Spleen (tissue), 11 donors: ENCODE measurements at regions not wholly inside any gene's neighbourhood (a gene's known extent, or its start where the extent isn't known, plus 50 kb on each side); places are given as distances from the start of the nearest gene placed in this dataset.

Experiments used
- DNase-seq: peaks from one replicate; pipeline ENCODE4 v3.0.0-alpha.2; 2020
- H3K27ac ChIP-seq, 8 donors: fragments of 200-600 bp; sonication (generic) in 7 of 8; 1 replicate in 4 of 8; 2 replicates in 4 of 8; pipeline versions ENCODE4 v1.5.0 to v1.8.0; 2016 to 2021; ENCODE audit warnings: inconsistent platforms in 4 of 8, mild to moderate bottlenecking in 4 of 8, moderate library complexity in 1 of 8
- H3K27me3 ChIP-seq, 7 donors: fragments of 200-600 bp; sonication (generic) in 6 of 7; replicated peaks in 1 of 7; 1 replicate in 4 of 7; 2 replicates in 3 of 7; pipeline versions ENCODE4 v1.5.0 to v1.8.0; 2016 to 2021; ENCODE audit warnings: inconsistent platforms in 3 of 7, mild to moderate bottlenecking in 1 of 7
- H3K36me3 ChIP-seq, 6 donors: fragments of 200-600 bp; sonication (generic) in 5 of 6; 1 replicate in 4 of 6; 2 replicates in 2 of 6; pipeline versions ENCODE4 v1.5.0 to v1.8.0; 2016 to 2021; ENCODE audit warnings: inconsistent platforms in 2 of 6
- H3K4me1 ChIP-seq, 6 donors: fragments of 200-600 bp; sonication (generic) in 5 of 6; 1 replicate in 3 of 6; 2 replicates in 3 of 6; pipeline versions ENCODE4 v1.5.0 to v1.8.0; 2016 to 2021; ENCODE audit warnings: inconsistent platforms in 3 of 6
- H3K4me3 ChIP-seq, 8 donors: fragments of 200-600 bp; sonication (generic) in 7 of 8; 1 replicate in 4 of 8; 2 replicates in 4 of 8; pipeline versions ENCODE4 v1.5.0 to v1.8.0; 2016 to 2021; ENCODE audit warnings: inconsistent platforms in 4 of 8, mild to moderate bottlenecking in 4 of 8, moderate library complexity in 2 of 8
- H3K9me3 ChIP-seq, 8 donors: fragments of 200-600 bp; sonication (generic) in 7 of 8; 1 replicate in 4 of 8; 2 replicates in 4 of 8; pipeline versions ENCODE4 v1.5.0 to v1.8.0; 2016 to 2021; ENCODE audit warnings: inconsistent platforms in 4 of 8
- POLR2A ChIP-seq, 3 donors: fragments of 450-650 bp; IDR thresholded peaks; one replicate each; pipeline ENCODE4 v1.5.1; 2017; ENCODE audit warnings: antibody characterized with exemption in 3 of 3, mild to moderate bottlenecking in 1 of 3
- POLR2AphosphoS5 ChIP-seq, 3 donors: sonication (generic); formaldehyde crosslinking; IDR thresholded peaks; one replicate each; pipeline ENCODE4 v1.5.1; 2017; ENCODE audit warnings: antibody characterized with exemption in 3 of 3
- WGBS, 5 donors: extraction: QIAGEN DNeasy Blood & Tissue Kit in 3 of 5; methylation state at CpG; one replicate each; pipeline versions ENCODE4 v1.1.5 to v1.1.7; 2013 to 2018; 5-methylcytosine and 5-hydroxymethylcytosine counted together
- intact Hi-C: fragments of 100-400 bp; cut with DNase I; formaldehyde crosslinking; loops from one replicate; pipeline ENCODE4 v1.15.0; 2023; ENCODE audit warnings: low total_unique reads
- TF ChIP-seq, protein P1 (sequence below), 11 experiments: fragments of 200-600 bp in 7 of 11; fragments of 450-650 bp in 4 of 11; sonication (generic) in 4 of 11; IDR thresholded peaks in 8 of 11; conservative IDR thresholded peaks in 3 of 11; 1 replicate in 7 of 11; 2 replicates in 4 of 11; pipeline versions ENCODE4 v1.4.0 to v1.8.0; 2016 to 2021; ENCODE audit warnings: antibody characterized with exemption in 11 of 11, inconsistent platforms in 4 of 11, mild to moderate bottlenecking in 1 of 11
- donor health status: healthy with polysubstance abuse.
- donor health status: DM: no; HTN: no; CAD: no; lungs with moderate emphysema.
- donor health status: DM: no; HTN: no; CAD: no.
- donor health status: Bipolar disorder and iron deficiency.
- donor health status: healthy.
- donor health status: DM: no; HTN: no; CAD: no.
- donor health status: DM: yes; HTN: yes; CAD: no.

GRCh38 chr6:167465482-167465881 is 140.6 kb downstream of the TTLL2 start:
- no peak overlapping the region for H3K4me3 ChIP-seq
- TF ChIP-seq POLR2AphosphoS5 (IDR thresholded peaks at IDR 0.05), result no peak
- no peak for TF ChIP-seq POLR2A (IDR thresholded peaks at IDR 0.05)
- TF ChIP-seq, protein P1, sequence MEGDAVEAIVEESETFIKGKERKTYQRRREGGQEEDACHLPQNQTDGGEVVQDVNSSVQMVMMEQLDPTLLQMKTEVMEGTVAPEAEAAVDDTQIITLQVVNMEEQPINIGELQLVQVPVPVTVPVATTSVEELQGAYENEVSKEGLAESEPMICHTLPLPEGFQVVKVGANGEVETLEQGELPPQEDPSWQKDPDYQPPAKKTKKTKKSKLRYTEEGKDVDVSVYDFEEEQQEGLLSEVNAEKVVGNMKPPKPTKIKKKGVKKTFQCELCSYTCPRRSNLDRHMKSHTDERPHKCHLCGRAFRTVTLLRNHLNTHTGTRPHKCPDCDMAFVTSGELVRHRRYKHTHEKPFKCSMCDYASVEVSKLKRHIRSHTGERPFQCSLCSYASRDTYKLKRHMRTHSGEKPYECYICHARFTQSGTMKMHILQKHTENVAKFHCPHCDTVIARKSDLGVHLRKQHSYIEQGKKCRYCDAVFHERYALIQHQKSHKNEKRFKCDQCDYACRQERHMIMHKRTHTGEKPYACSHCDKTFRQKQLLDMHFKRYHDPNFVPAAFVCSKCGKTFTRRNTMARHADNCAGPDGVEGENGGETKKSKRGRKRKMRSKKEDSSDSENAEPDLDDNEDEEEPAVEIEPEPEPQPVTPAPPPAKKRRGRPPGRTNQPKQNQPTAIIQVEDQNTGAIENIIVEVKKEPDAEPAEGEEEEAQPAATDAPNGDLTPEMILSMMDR (IDR thresholded peaks at IDR 0.05 in 8 of 11, conservative IDR thresholded peaks at IDR 0.05 in 3 of 11), result no peak
- peaks cover 0 to 6% (median 0%) of the 10 kb centered on the region in 6 donors for H3K4me1 ChIP-seq
- H3K9me3 ChIP-seq, result no peaks in the 10 kb centered on the region
- H3K36me3 ChIP-seq, result no peaks in the 10 kb centered on the region
- no peak for DNase-seq
- intact Hi-C loops, result no loop called here
- 66 to 85% (median 71%) methylated on average over 5 of the region's 5 CpGs for WGBS, 5 donors
- H3K27me3 ChIP-seq, result peaks cover 0 to 8% (median 0%) of the 10 kb centered on the region in 7 donors
- H3K27ac ChIP-seq, result no peak overlapping the region

DNA sequence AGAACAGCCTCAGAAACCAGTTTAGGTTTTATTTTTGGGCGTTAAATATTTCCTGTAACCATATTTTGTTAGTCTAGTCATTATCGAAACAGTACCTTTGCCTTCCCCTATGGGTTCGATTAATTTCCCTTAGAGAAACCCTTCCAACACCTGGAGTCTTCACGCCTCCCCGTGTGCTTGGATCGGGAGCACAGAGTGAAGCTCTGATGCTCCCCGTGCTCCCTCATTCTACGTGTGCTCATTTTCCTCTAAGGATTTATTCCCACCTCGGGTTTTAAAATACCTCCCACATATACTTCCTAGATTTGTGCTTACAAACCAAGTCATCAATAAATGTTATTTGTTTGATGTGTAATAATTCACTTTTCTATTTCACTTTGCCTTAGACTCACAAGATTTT is 142.4 kb downstream of the TTLL2 start:
- 90 to 97% (median 93%) methylated on average over 9 of the region's 9 CpGs for WGBS, 5 donors
- DNase-seq, result no peak
- Histone ChIP-seq H3K9me3 (no peaks in the 10 kb centered on the region), H3K27me3 (peaks cover 0 to 8% (median 0%) of the 10 kb centered on the region in 7 donors), H3K4me1 (peaks cover 0 to 6% (median 0%) of the 10 kb centered on the region in 6 donors), H3K27ac (no peak overlapping the region), H3K36me3 (no peaks in the 10 kb centered on the region), H3K4me3 (no peak overlapping the region)
- intact Hi-C loops, result no loop called here
- TF ChIP-seq, protein P1 (IDR thresholded peaks at IDR 0.05 in 8 of 11, conservative IDR thresholded peaks at IDR 0.05 in 3 of 11), result no peak
- TF ChIP-seq POLR2AphosphoS5 (IDR thresholded peaks at IDR 0.05), result no peak
- TF ChIP-seq POLR2A (IDR thresholded peaks at IDR 0.05), result no peak

DNA sequence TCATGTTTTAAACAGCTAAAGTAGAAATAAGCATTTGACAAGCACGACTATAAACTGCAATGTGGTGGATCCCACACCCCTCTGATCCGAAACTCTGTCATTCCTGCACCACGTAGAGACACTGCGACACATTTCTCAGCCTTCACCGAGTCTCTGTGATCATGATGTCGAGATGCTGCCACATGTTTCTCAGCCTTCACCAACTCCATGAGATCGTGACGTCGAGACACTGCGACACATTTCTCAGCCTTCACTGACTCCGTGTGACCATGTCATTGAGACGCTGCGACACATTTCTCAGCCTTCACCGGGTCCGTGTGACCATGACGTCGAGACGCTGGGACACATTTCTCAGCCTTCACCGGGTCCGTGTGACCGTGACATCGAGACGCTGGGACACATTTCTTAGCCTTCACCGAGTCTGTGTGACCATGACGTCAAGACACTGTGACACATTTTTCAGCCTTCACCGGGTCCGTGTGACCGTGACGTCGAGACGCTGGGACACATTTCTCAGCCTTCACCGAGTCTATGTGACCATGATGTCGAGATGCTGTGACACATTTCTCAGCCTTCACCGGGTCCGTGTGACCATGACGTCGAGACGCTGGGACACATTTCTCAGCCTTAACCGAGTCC is 143.0 kb downstream of the TTLL2 start:
- Histone ChIP-seq H3K27me3 (peaks cover 0 to 8% (median 0%) of the 10 kb centered on the region in 7 donors), H3K4me1 (peaks cover 0 to 6% (median 0%) of the 10 kb centered on the region in 6 donors), H3K4me3 (no peak overlapping the region), H3K27ac (no peak overlapping the region), H3K9me3 (no peaks in the 10 kb centered on the region), H3K36me3 (no peaks in the 10 kb centered on the region)
- no peak for DNase-seq
- intact Hi-C loops, result no loop called here
- TF ChIP-seq POLR2AphosphoS5 (IDR thresholded peaks at IDR 0.05) (no peak), POLR2A (IDR thresholded peaks at IDR 0.05) (no peak)
- TF ChIP-seq, protein P1 (IDR thresholded peaks at IDR 0.05 in 8 of 11, conservative IDR thresholded peaks at IDR 0.05 in 3 of 11), result no peak
- WGBS, 5 donors, result 92 to 94% (median 94%) methylated on average over 39 of the region's 39 CpGs

GRCh38 chr6:167469101-167469500 is 144.2 kb downstream of the TTLL2 start:
- intact Hi-C loops, result no loop called here
- Histone ChIP-seq H3K4me3 (no peak overlapping the region), H3K27ac (no peak overlapping the region), H3K4me1 (peaks cover 0 to 6% (median 0%) of the 10 kb centered on the region in 6 donors), H3K9me3 (no peaks in the 10 kb centered on the region), H3K27me3 (peaks cover 0 to 1% (median 0%) of the 10 kb centered on the region in 7 donors), H3K36me3 (no peaks in the 10 kb centered on the region)
- WGBS, 5 donors, result 0 to 3% (median 1%) methylated on average over 3 of the region's 3 CpGs
- no peak for DNase-seq
- no peak for TF ChIP-seq POLR2A (IDR thresholded peaks at IDR 0.05)
- TF ChIP-seq POLR2AphosphoS5 (IDR thresholded peaks at IDR 0.05), result no peak
- TF ChIP-seq, protein P1 (IDR thresholded peaks at IDR 0.05 in 8 of 11, conservative IDR thresholded peaks at IDR 0.05 in 3 of 11), result no peak
